T-cell (primary cell): ENCODE measurements at regions not wholly inside any gene's neighbourhood (a gene's known extent, or its start where the extent isn't known, plus 50 kb on each side); places are given as distances from the start of the nearest gene placed in this dataset.

ENCODE experiments used
- ATAC-seq, 4 experiments: fragments of 200-7000 bp in 3 of 4; fragments of 150-1000 bp in 1 of 4; cut with Tn5 transposase; replicated peaks in 1 of 4; 1 replicate in 3 of 4; 2 replicates in 1 of 4; pipeline ENCODE4 v1.10.0; 2021; ENCODE audit warnings: moderate library complexity in 3 of 4, mild to moderate bottlenecking in 2 of 4, moderate number of reproducible peaks in 1 of 4
- CTCF ChIA-PET, 2 donors: fragments of 300-600 bp; sonication (Branson Sonifier 250); formaldehyde crosslinking; loops; one replicate each; lab custom pipeline; 2022; ENCODE audit warnings: antibody characterized with exemption in 2 of 2; lab: Charles Lee
- POLR2A ChIA-PET, 2 donors: fragments of 300-600 bp; sonication (Branson Sonifier 250); formaldehyde crosslinking; loops; one replicate each; lab custom pipeline; 2022; ENCODE audit warnings: antibody characterized with exemption in 2 of 2; lab: Charles Lee
- DNase-seq, 35 experiments: peaks; one replicate each; pipeline versions ENCODE4 v3.0.0 to v3.0.0-alpha.2; 2013 to 2023
- H3K27ac ChIP-seq: one replicate; pipeline ENCODE4 v1.5.1; 2013; ENCODE audit warnings: low read length
- H3K27me3 ChIP-seq, 2 experiments: replicated peaks in 1 of 2; 1 replicate in 1 of 2; 2 replicates in 1 of 2; pipeline versions ENCODE4 v1.6.1 to v1.7.0; 2013; ENCODE audit warnings: low read length in 1 of 2, mixed read lengths in 1 of 2; ENCODE audit not compliant: control insufficient read depth in 2 of 2, insufficient read depth in 2 of 2; ENCODE audit errors: extremely low read depth in 1 of 2
- H3K36me3 ChIP-seq, 2 donors: 1 replicate in 1 of 2; 2 replicates in 1 of 2; pipeline versions ENCODE4 v1.6.1 to v1.7.0; 2013; ENCODE audit warnings: low read length in 1 of 2; ENCODE audit not compliant: control insufficient read depth in 2 of 2, insufficient read depth in 1 of 2; ENCODE audit errors: extremely low read depth in 1 of 2
- H3K4me1 ChIP-seq, 2 experiments: 1 replicate in 1 of 2; 2 replicates in 1 of 2; pipeline versions ENCODE4 v1.6.1 to v1.7.0; 2013; ENCODE audit warnings: low read length in 2 of 2, mixed read lengths in 1 of 2; ENCODE audit not compliant: insufficient read depth in 2 of 2, control insufficient read depth in 1 of 2; ENCODE audit errors: extremely low read depth in 1 of 2
- H3K4me3 ChIP-seq, 2 donors: 1 replicate in 1 of 2; 2 replicates in 1 of 2; pipeline versions ENCODE4 v1.5.1 to v1.7.0; 2013; ENCODE audit warnings: mild to moderate bottlenecking in 2 of 2, low read length in 1 of 2, moderate library complexity in 1 of 2; ENCODE audit not compliant: control insufficient read depth in 1 of 2; ENCODE audit errors: extremely low read depth in 1 of 2
- H3K9me3 ChIP-seq: 2 replicates; pipeline ENCODE4 v1.7.0; 2013
- H3K27ac Mint-ChIP-seq, 2 donors: one replicate each; pipeline ENCODE4 v1.8.0; 2020 to 2021; ENCODE audit warnings: mild to moderate bottlenecking in 2 of 2, mixed read lengths in 2 of 2
- H3K27me3 Mint-ChIP-seq, 2 donors: one replicate each; pipeline ENCODE4 v1.8.0; 2021 to 2022; ENCODE audit warnings: mixed read lengths in 2 of 2
- H3K36me3 Mint-ChIP-seq: one replicate; pipeline ENCODE4 v1.8.0; 2021; ENCODE audit warnings: mixed read lengths
- H3K4me1 Mint-ChIP-seq, 3 donors: one replicate each; pipeline ENCODE4 v1.8.0; 2020 to 2022; ENCODE audit warnings: mixed read lengths in 3 of 3, mild to moderate bottlenecking in 1 of 3
- H3K4me3 Mint-ChIP-seq, 3 donors: one replicate each; pipeline ENCODE4 v1.8.0; 2020 to 2022; ENCODE audit warnings: mild to moderate bottlenecking in 3 of 3, mixed read lengths in 3 of 3, moderate library complexity in 3 of 3
- H3K9me3 Mint-ChIP-seq, 3 donors: one replicate each; pipeline ENCODE4 v1.8.0; 2020 to 2022; ENCODE audit warnings: mixed read lengths in 3 of 3
- WGBS: methylation state at CpG from one replicate; pipeline ENCODE4 v1.1.5; 2013; ENCODE audit warnings: missing lambda C conversion rate; ENCODE audit not compliant: insufficient coverage; 5-methylcytosine and 5-hydroxymethylcytosine counted together

DNA sequence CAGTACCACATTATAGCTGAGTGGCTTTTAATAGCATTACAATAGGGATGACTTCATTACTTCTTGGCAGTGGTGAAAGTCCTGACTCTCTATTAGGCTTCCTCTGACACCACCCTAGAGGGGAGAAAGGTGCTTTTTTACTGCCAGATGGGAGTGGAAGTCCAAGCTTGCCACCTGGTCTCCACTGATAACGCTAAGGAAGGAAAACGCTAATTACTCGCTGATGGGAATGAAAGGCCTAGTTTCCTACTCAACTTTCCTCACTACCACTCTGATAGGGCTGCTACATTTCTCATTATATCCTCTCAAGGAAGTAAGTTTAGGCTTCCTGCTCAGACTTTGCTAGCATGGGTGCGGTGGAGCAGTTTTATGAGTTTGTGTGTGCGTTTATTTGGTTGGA lies 62.3 kb upstream of the PAGE3 start:
- H3K4me1 Mint-ChIP-seq: no peaks in the 10 kb centered on the region
- ATAC-seq (no peak), DNase-seq (no peak)
- CTCF ChIA-PET: no interaction called here
- Histone ChIP-seq H3K4me1 (no peaks in the 10 kb centered on the region), H3K27me3 (peaks cover 0 to 7% of the 10 kb centered on the region in 2 experiments), H3K27ac (no peak overlapping the region), H3K36me3 (no peaks in the 10 kb centered on the region), H3K9me3 (no peaks in the 10 kb centered on the region), H3K4me3 (no peak overlapping the region)
- POLR2A ChIA-PET: no interaction called here
- WGBS: no CpG with 5 or more reads among the region's 5 CpGs
- peaks cover 14 to 46% of the 10 kb centered on the region in 2 donors for H3K27me3 Mint-ChIP-seq
- H3K27ac Mint-ChIP-seq: no peak overlapping the region
- no peaks in the 10 kb centered on the region for H3K36me3 Mint-ChIP-seq
- H3K4me3 Mint-ChIP-seq: no peak overlapping the region
- H3K9me3 Mint-ChIP-seq: no peaks in the 10 kb centered on the region

GRCh38 chrX:55335296-55335695 lies 70.6 kb upstream of the PAGE3 start:
- H3K27me3 Mint-ChIP-seq: peaks cover 0 to 19% of the 10 kb centered on the region in 2 donors
- no peak overlapping the region for H3K4me3 ChIP-seq
- H3K4me1 ChIP-seq: no peaks in the 10 kb centered on the region
- H3K36me3 ChIP-seq: no peaks in the 10 kb centered on the region
- H3K27ac Mint-ChIP-seq: peak overlapping the region; percentile 70 to 72
- H3K9me3 Mint-ChIP-seq: no peaks in the 10 kb centered on the region
- WGBS: no CpG with 5 or more reads among the region's 1 CpG
- no peaks in the 10 kb centered on the region for H3K27me3 ChIP-seq
- ChIA-PET POLR2A (no interaction called here), CTCF (no interaction called here)
- H3K4me3 Mint-ChIP-seq: no peak overlapping the region
- H3K36me3 Mint-ChIP-seq: no peaks in the 10 kb centered on the region
- DNase-seq (peak in 2 of 35 experiments; percentile 2 to 7), ATAC-seq (peak in 1 of 4 experiments; percentile 59)
- H3K9me3 ChIP-seq: no peaks in the 10 kb centered on the region
- H3K27ac ChIP-seq: no peak overlapping the region
- peaks cover 6 to 10% (median 9%) of the 10 kb centered on the region in 3 donors for H3K4me1 Mint-ChIP-seq

DNA sequence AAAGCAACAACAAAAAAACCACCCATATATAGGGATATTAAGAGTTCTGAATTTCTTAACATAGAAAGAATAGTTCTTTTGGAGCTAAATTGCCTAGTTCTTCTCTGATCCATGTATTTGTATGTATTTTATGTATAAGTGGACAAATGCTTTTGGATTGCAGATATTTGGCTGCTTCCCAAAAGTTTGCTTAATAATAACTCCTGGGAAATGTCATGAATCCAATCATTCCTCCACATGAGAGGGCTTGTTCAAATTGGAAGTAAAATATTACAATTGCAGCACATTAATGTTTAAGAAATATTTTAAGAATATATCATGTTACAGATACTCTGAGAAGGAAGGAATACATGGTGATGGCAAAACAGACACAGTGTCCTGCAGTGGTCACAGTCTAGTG lies 71.5 kb upstream of the PAGE3 start:
- no peak overlapping the region for H3K27ac ChIP-seq
- no peaks in the 10 kb centered on the region for H3K27me3 ChIP-seq
- no peak overlapping the region for H3K27ac Mint-ChIP-seq
- no peaks in the 10 kb centered on the region for H3K9me3 Mint-ChIP-seq
- ChIA-PET POLR2A (no interaction called here), CTCF (no interaction called here)
- peaks cover 6 to 13% (median 10%) of the 10 kb centered on the region in 3 donors for H3K4me1 Mint-ChIP-seq
- H3K27me3 Mint-ChIP-seq: peaks cover 0 to 14% of the 10 kb centered on the region in 2 donors
- no peak for ATAC-seq
- no peaks in the 10 kb centered on the region for H3K9me3 ChIP-seq
- no peak for DNase-seq
- no peaks in the 10 kb centered on the region for H3K36me3 ChIP-seq
- H3K36me3 Mint-ChIP-seq: no peaks in the 10 kb centered on the region
- no peak overlapping the region for H3K4me3 Mint-ChIP-seq
- H3K4me3 ChIP-seq: no peak overlapping the region
- no peaks in the 10 kb centered on the region for H3K4me1 ChIP-seq

DNA sequence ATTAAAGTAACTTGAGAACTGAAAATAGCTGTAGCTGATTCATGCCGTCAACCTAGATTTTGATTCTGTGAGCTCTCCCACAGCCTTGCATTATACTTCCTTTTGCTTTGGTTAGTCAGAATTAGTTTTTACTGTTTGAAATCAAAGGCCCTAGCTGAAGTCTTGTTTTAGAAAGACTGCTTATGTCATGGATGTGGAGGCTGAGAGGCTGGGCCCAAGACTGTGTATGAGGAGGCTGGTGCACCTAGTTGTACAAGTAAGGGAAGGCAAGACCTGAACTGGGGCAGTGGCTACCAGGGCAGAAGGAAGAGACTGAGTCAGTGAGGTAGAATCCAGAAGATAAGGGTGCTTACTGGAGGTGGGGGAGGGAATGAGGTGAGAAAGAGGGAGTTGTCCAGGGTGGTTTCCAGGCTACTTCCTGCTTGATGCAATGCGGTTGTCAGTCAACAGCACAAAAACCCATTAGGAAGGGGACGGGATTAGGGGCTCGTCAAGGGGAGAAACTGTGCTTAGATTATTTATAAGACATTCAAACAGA lies 76.2 kb upstream of the PAGE3 start:
- POLR2A ChIA-PET: no interaction called here
- H3K27ac Mint-ChIP-seq: peak overlapping the region in 1 of 2 donors; percentile 51

DNA sequence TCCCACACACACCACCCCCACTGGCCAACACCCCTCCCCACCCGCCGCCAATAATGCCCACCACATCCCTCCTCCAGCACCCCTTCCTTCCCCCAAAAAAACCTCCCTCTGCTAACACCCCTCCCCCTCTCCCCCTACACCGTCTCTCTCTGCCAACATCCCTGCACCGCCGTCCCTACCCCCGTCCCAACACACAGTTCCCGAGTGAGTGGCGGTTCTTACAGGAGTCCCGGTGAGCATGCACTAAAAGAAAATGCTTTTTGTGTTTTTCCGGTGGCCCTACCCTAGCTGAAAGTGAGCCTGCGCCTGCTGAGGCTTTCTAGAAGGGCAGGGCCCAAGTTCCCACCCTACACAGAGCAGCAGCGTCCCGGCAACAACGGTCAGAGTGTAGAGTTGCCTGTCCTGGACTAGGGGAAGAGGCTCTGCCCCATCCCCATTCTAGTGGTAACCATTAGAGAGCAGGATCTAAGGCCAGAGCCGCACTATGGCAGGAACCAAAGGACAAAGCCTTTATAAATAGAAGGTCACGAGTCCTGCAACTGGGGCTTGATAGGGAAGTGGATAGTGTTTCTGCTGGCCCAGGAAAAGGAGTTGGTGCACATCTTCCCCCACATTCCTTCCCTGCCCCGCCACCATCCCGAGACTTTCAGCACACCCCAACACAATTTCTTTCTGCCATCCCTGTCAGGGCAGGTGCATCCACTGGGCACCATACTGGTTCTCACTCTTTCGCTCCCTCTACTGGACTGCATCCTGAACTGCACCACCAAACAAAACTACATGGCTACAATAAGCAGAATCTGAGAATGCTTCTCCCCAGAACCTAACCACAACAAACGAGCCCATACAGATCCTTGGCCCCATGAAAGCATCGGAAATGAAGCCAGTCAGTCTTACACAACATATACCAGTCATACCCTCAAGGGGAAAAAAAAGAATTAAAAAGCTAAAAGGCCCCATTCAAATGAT lies 78.1 kb upstream of the PAGE3 start:
- DNase-seq: peak in 31 of 35 experiments; percentile 5 to 64 (median 27)
- Mint-ChIP-seq H3K4me3 (peak overlapping the region in 1 of 3 donors; percentile 13), H3K4me1 (peaks cover 8 to 21% (median 9%) of the 10 kb centered on the region in 3 donors), H3K36me3 (no peaks in the 10 kb centered on the region), H3K9me3 (no peaks in the 10 kb centered on the region), H3K27me3 (peaks cover 0 to 8% of the 10 kb centered on the region in 2 donors), H3K27ac (no peak overlapping the region)
- no peaks in the 10 kb centered on the region for H3K9me3 ChIP-seq
- ATAC-seq: peak; percentile 74 to 85 (median 80)
- H3K4me1 ChIP-seq: peaks cover 4 to 9% of the 10 kb centered on the region in 2 experiments
- POLR2A ChIA-PET: no interaction called here
- H3K27me3 ChIP-seq: no peaks in the 10 kb centered on the region
- 63% methylated on average over 7 of the region's 21 CpGs for WGBS
- no peaks in the 10 kb centered on the region for H3K36me3 ChIP-seq
- H3K4me3 ChIP-seq: no peak overlapping the region
- H3K27ac ChIP-seq: no peak overlapping the region
- CTCF ChIA-PET: interaction anchor here in 1 of 2 donors (0.6 kb wide), 1 partner anchor 450 kb away, joined by 5 read pairs; no protein-coding TSS in a partner anchor

More for the DNA sequence above, 76.2 kb upstream of the PAGE3 start:
- Mint-ChIP-seq H3K27me3 (peaks cover 0 to 8% of the 10 kb centered on the region in 2 donors), H3K4me1 (peaks cover 8 to 21% (median 9%) of the 10 kb centered on the region in 3 donors), H3K36me3 (no peaks in the 10 kb centered on the region), H3K4me3 (no peak overlapping the region), H3K9me3 (no peaks in the 10 kb centered on the region)
- H3K4me1 ChIP-seq: peaks cover 4 to 9% of the 10 kb centered on the region in 2 experiments
- ATAC-seq (no peak), DNase-seq (no peak)
- H3K27ac ChIP-seq: no peak overlapping the region
- no peaks in the 10 kb centered on the region for H3K36me3 ChIP-seq
- no CpG with 5 or more reads among the region's 4 CpGs for WGBS
- H3K9me3 ChIP-seq: no peaks in the 10 kb centered on the region
- no peak overlapping the region for H3K4me3 ChIP-seq
- no peaks in the 10 kb centered on the region for H3K27me3 ChIP-seq
- CTCF ChIA-PET: no interaction called here

GRCh38 chrX:55356609-55357008 lies 91.9 kb upstream of the PAGE3 start:
- peaks cover 0 to 3% of the 10 kb centered on the region in 2 experiments for H3K27me3 ChIP-seq
- peaks cover 9% of the 10 kb centered on the region for H3K36me3 Mint-ChIP-seq
- peaks cover 0 to 11% (median 4%) of the 10 kb centered on the region in 3 donors for H3K9me3 Mint-ChIP-seq
- H3K4me1 ChIP-seq: peaks cover 0 to 12% of the 10 kb centered on the region in 2 experiments
- DNase-seq (no peak), ATAC-seq (no peak)
- H3K27ac ChIP-seq: no peak overlapping the region
- H3K36me3 ChIP-seq: no peaks in the 10 kb centered on the region
- peaks cover 4 to 31% of the 10 kb centered on the region in 2 donors for H3K27me3 Mint-ChIP-seq
- no peak overlapping the region for H3K4me3 Mint-ChIP-seq
- CTCF ChIA-PET: interaction anchor here in 1 of 2 donors (0.6 kb wide), 1 partner anchor 299 kb away, joined by 3 read pairs; no protein-coding TSS in a partner anchor
- no peaks in the 10 kb centered on the region for H3K9me3 ChIP-seq
- H3K4me3 ChIP-seq: no peak overlapping the region
- H3K27ac Mint-ChIP-seq: no peak overlapping the region
- POLR2A ChIA-PET: no interaction called here
- H3K4me1 Mint-ChIP-seq: peaks cover 9 to 21% (median 16%) of the 10 kb centered on the region in 3 donors
- WGBS: 83% methylated on average over 2 of the region's 6 CpGs
